Left lobe of liver (tissue), 2 donors: ENCODE measurements at regions not wholly inside any gene's neighbourhood (a gene's known extent, or its start where the extent isn't known, plus 50 kb on each side); places are given as distances from the start of the nearest gene placed in this dataset.
A peak's percentile ranks its signal among the peaks of the same experiment; 100 is the strongest.

Source experiments
- ATAC-seq: fragments of 200-7000 bp; cut with Tn5 transposase; one replicate; pipeline ENCODE4 v1.9.1; 2020; ENCODE audit warnings: mild to moderate bottlenecking, moderate library complexity
- DNase-seq: peaks from one replicate; pipeline ENCODE4 v3.0.0-alpha.2; 2020; ENCODE audit warnings: low spot score
- donor health status: DM: no; HTN: no; CAD: no; lungs with moderate emphysema.
- donor health status: DM: no; HTN: yes; CAD: no.

DNA sequence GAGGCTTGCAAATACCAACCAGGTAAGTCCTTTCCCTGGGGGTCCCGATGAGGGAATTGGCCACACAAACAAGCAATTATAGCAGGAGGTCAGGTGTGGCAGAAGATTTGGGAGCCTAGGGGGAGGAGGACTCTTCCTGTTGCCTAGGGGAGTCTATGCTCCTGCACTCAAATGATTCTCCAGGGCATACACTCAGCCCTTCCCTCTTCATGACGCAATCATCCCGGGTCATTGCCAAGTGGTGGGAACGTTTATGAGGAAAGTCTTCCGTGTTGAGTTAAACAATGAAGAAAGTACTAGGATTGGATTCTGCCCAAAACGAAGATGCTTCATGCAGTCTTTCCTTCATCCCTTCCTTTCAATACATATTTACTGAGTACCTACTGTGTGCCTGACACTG, 186.5 kb upstream of the TSHZ2 start:
- no peak for DNase-seq
- peak; percentile 26 for ATAC-seq

GRCh38 chr20:52783769-52784168, 188.4 kb upstream of the TSHZ2 start:
- DNase-seq, result no peak
- ATAC-seq, result peak; percentile 43

DNA sequence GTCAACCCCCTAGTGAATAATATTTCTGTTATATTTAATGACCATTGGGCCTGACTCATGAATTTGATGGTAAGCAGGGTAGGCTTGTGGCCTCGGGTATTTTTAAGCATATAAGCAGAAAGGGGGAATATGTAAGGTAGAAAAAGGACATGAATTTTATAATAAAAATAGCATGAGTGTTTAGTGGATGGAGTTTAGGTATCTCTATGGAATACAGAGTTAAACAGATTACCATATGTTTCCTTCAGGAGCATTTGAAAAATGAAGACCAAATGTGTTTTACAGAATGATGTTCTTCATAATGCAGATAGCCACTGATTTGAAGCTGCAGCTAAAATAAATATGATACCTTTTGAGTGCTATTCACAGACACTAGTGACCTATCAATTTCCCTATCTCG, 191.7 kb upstream of the TSHZ2 start:
- ATAC-seq (no peak), DNase-seq (no peak)

DNA sequence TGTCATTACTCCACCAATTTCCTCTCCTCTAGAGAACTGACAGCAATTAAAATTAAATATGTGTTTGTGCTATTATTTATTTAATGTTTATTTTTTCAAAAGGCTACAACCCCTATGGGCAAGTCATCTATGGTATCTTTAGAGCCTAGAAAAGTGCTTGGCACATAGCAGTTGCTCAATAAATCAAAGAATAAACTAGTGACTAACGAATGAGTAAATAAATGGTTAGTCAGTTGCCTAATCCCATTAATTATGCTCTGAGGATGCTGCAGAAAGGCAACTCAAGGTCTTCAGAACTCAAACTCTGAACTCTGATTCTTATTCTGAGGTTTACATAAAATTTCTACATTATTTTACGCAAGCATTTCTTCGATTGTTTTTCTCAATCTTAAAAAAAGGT, 193.0 kb upstream of the TSHZ2 start:
- no peak for DNase-seq
- ATAC-seq, result no peak

DNA sequence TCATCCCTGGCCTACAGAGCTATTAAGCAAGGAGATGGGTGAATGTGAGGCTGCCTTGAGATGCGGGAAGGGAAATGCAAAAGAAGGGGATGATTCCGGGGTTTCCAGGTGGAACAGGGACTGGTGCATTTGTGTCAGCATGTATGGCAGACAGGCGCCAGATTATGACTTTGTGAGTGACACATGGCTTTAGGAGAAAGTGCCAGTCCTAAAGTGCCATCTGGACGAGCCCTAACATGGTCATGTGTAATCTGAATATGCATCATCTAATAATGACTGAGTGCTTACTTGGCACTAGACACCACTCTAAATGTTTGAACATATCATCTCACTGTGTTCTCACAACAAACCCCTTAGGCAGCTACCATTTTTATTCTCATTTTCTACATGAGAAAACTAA, 195.0 kb upstream of the TSHZ2 start:
- ATAC-seq (no peak), DNase-seq (no peak)

- DNase-seq (no peak), ATAC-seq (no peak)
These were observed 196.4 kb upstream of the TSHZ2 start for GRCh38 chr20:52775786-52776185.

GRCh38 chr20:52768694-52769093, 203.5 kb upstream of the TSHZ2 start:
- no peak for ATAC-seq
- no peak for DNase-seq

DNA sequence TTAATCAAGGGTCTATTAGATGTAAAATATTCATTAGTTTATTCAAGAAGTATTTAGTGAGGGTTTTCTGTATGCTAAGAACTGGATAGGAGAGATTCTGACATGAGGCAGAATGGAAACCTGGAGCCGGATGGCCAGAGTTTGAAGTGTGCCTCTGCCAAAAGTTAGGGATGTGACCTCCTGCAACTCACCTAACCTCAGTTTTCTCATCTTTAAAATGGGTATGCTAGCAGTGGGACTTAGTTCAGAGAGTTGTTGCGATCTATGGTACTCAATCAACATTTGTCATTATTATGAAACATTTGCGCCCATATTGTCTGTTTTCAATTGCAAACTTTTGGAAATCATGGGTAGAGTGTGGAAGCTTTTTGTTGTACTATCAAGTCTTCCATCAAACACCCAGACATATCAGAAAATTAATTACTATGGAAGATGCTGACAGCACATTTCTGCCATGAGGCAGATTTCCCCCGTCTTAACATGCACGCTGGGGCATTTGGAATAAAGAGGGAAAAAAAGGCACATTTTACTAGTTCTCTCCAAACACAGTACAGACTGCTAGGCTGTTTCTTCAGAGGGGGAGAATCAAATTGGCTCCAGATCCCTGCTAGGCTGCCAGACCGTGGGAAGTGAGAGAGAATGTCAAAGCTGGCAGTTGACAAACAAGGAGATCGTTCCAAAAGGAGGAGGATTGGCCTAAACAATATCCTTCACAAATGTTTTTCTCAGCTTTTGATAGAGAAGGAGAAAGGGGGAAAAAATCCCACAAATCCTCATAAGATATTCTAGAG, 205.3 kb upstream of the TSHZ2 start:
- ATAC-seq (no peak), DNase-seq (no peak)

DNA sequence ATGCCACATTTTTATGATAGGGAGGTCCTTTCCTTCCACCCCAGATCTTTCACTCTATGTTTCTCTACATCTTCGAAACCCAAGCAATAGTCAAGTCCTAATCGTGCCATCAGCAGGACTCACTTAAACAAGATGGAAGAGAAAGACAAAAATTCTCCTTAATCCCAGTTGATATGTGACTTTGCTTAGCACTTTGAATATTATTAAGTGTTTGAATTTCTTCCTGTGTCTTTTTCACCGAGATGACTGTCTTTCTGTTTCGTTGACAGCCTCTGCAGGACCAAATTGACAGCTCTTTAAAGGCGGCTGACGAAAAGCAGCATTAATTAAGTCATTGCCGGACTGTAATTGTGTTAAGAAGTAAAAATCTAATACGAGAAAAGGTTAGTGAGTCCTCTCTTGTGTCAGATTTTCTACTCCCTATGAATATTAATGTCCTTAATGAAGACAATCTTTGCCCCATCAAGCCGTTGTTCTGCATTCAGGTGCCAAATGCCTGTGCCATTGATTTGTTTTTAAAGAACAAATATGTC, 208.8 kb upstream of the TSHZ2 start:
- no peak for ATAC-seq
- DNase-seq, result no peak

- ATAC-seq, result no peak
- DNase-seq, result no peak
These were observed 210.3 kb upstream of the TSHZ2 start for GRCh38 chr20:52761867-52762266.

GRCh38 chr20:52760791-52761190, 211.4 kb upstream of the TSHZ2 start:
- no peak for DNase-seq
- no peak for ATAC-seq

GRCh38 chr20:52757411-52757810, 214.7 kb upstream of the TSHZ2 start:
- DNase-seq (no peak), ATAC-seq (no peak)

DNA sequence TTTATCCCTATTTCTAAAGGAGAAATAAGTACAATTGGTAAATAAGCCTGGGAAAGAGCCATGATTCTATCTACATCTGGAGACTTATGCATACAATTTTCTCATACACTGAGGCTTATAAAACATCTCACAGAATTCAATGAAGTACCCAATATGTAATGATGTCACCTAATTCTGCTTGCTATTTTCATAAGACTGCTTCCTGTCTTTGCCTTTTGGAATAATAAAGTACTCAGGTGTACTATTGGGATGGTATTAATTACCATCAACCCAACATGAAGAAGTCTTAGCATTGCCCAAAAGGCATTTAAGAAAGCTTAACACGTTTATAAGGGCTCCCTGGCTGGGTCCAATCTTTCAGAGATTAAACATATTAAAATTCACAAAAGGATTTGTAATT, 216.4 kb upstream of the TSHZ2 start:
- DNase-seq (no peak), ATAC-seq (no peak)

DNA sequence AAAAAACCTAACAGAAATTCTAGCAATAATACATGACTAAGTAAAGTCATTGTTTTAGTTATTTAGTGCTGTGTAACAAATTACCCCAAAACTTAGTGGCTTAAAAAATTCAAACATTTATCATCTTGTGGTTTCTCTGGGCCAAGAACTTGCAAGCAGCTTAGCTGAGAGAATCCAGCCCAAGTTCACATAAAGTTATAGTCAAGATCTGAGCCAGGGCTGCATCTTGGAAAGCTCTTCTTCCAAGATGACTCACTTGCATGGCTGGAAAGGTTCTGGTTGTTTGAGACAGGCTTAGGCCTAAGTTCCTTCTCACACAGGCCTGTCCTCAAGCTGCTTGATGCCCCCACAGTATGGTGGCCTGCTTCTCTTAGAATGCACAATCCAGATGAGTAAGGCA, 217.8 kb upstream of the TSHZ2 start:
- no peak for ATAC-seq
- DNase-seq, result no peak

DNA sequence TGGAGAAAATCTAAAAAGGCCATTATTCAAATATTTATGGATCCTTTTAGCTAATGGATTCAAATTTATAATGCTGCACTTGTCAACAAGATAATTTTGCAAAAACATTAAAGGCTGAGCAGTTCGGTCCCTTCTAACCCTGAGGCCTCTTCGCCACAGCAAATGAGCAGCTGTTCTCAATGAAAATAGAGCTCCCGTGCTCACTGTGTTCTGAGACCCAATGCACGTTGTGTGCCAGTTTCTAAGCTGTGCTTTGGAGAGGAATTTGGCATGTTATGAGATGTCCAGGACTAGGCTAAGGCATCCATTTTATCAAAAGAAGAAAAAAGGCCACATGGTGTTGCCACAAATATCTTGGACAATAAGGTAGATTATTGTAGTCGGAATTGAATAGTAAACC, 220.1 kb upstream of the TSHZ2 start:
- DNase-seq, result no peak
- no peak for ATAC-seq

DNA sequence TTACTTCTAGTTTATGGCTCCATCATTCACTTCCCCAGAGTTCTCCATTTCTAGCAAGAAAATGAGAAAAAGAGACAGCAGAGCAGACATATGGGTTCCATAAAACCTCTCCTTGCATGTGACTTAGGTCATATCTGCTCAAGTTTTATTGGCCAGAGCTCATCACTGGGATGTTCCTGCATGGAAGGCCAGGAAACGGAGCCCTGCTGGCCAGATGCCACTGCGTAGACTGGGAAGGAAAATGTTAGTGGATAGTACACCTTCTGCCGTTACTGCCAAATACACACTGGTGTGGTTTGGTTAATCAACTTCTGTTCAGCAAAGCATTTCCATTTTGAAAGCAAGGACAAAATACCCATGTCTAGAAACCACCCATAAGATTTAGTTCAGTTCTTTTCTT, 220.6 kb upstream of the TSHZ2 start:
- no peak for DNase-seq
- ATAC-seq, result no peak

DNA sequence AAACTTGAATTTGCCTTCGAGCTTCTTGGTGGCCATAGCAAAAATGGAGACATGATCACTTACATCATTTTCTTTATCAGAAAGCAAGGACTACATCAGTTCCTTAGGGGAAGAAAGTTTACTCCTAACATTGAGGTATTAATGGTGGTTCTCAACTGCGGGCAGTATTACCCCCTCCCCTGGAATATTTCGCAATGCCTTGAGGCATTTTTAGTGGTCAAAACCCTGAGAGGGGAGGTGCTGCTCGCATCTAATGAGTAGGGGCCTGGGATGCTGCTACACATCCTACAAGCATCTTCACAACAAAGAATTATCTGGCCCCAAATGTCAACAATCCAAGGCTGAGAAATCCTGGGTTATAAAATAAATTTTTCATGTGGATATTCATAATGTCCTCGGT, 222.2 kb upstream of the TSHZ2 start:
- ATAC-seq, result no peak

DNA sequence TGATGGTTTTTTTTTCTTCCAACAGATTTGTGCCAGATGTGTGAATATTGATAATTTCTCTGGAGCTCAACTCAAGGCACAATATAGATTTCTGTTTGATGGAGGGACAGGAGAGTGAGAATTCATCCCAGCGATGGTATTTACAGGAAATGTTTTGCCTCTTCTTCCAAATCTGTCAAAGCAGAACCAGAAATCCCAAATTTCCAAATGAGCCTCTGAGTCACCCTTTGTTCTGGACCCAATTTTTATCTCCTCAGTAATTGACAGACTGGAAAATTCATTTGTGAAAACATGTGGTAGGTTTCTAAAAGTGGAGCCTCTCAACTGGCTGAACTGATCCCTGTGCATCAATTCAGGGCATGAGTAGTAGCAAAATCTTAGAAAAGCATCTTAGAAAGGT, 223.2 kb upstream of the TSHZ2 start:
- ATAC-seq, result no peak
- no peak for DNase-seq

More for the DNA sequence above, 222.2 kb upstream of the TSHZ2 start:
- no peak for DNase-seq

DNA sequence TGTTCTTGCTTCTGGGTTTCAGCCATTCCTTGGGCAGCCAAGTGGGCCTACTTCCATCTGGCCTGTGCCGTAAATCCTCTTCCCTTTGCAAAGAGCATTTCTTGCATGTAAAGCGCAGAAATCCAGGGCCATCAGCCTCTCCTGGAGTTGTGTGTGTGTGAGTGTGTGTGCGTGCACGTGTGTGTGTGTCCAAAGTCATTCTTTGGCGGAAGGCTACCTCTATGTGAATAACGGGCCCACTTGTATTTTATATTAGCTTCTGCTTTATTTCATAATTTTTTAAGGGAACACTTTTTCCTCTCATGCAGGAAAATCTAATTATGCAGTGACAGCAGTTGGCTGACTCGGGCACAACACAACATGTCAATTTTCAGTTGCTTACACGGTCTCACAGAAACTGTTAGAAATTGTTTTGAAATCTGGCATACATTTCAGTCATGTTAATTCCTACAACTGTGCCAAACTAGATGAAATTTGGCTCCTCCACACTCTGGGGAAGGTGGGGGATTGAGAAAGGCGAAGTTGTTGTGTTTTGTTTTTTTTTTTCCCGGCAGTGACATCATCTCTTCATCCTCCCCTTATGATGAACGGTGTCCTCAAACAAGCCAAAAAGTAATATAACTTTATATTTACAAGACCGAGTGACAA, 223.7 kb upstream of the TSHZ2 start:
- no peak for ATAC-seq
- DNase-seq, result no peak

- DNase-seq (no peak), ATAC-seq (peak; percentile 84)
These were observed 224.3 kb upstream of the TSHZ2 start for GRCh38 chr20:52747845-52748284.

GRCh38 chr20:52746770-52747169, 225.4 kb upstream of the TSHZ2 start:
- ATAC-seq, result peak; percentile 23
- no peak for DNase-seq

DNA sequence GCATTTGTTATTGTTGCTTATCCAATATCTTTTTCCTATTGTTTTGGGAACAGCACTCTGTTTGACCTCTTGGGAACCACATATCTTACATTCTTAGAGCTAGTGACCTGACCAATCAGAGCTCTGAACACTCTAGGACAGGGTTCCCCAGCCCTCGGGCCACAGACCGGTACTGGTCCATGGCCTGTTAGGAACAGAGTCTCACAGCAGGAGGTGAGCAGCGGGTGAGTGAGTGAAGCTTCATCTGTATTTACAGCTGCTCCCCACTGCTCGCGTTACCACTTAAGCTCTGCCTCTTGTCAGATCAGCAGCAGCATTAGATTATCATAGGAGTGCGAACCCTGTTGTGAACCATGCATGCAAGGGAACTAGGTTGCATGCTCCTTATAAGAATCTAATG, 226.0 kb upstream of the TSHZ2 start:
- DNase-seq, result no peak
- ATAC-seq, result no peak
